ENCODE measurements at regions not wholly inside any gene's neighbourhood (a gene's known extent, or its start where the extent isn't known, plus 50 kb on each side); places are given as distances from the start of the nearest gene placed in this dataset.

DNA sequence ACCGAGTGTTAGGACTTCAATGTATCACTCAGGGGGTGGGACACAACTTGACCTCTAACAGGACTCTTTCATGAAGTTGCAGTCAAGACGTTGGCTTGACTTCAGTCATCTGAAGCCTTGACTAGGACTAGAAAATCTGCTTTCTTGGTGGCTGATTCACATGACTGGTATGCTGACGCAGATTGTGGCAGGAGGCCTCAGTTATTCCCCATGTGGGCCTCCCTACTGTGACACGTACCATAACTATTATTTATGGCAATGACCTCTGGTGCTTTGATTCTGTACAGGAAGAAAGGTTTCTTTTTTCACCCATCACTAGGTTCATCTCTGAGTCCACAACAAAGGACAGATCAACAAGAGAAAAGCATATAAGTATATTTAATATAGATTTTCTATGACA lies 270.4 kb downstream of the NEDD1 start:
- TF ChIP-seq EZH2 (IDR thresholded peaks at IDR 0.05): no peak
- no peak for TF ChIP-seq FOXP2 (optimal IDR thresholded peaks at IDR 0.05; ENCODE audit: control extremely low read depth, extremely low read length, insufficient read depth)

Measured in SK-N-MC (cell line).